ENCODE measurements at regions not wholly inside any gene's neighbourhood (a gene's known extent, or its start where the extent isn't known, plus 50 kb on each side); places are given as distances from the start of the nearest gene placed in this dataset.

- intact Hi-C loops (cut with DNase I), result no loop called here
- ATAC-seq (peak in 3 of 4 donors; percentile 64 to 80 (median 70)), DNase-seq (no peak)
- no peak for TF ChIP-seq POLR2A (IDR thresholded peaks at IDR 0.05)
- TF ChIP-seq CTCF (IDR thresholded peaks at IDR 0.05), result no peak
- 38 to 52% (median 44%) methylated on average over 2 of the region's 2 CpGs for WGBS, 4 donors
- H3K4me1 ChIP-seq, result peaks cover 0 to 6% (median 0%) of the 10 kb centered on the region in 12 donors
- H3K4me3 ChIP-seq, result no peak overlapping the region
- H3K9me3 ChIP-seq, result no peaks in the 10 kb centered on the region
- H3K27ac ChIP-seq, result peak overlapping the region in 9 of 12 donors; percentile 2 to 55 (median 38)
- no peaks in the 10 kb centered on the region for H3K36me3 ChIP-seq
- no peaks in the 10 kb centered on the region for H3K27me3 ChIP-seq
Observed at GRCh38 chr2:166661391-166661790, 167.3 kb upstream of the SCN7A start.

- Histone ChIP-seq H3K4me1 (peaks cover 0 to 6% (median 0%) of the 10 kb centered on the region in 12 donors), H3K27me3 (no peaks in the 10 kb centered on the region), H3K4me3 (no peak overlapping the region), H3K36me3 (no peaks in the 10 kb centered on the region), H3K27ac (no peak overlapping the region), H3K9me3 (no peaks in the 10 kb centered on the region)
- ATAC-seq (no peak), DNase-seq (no peak)
- TF ChIP-seq POLR2A (IDR thresholded peaks at IDR 0.05) (no peak), CTCF (IDR thresholded peaks at IDR 0.05) (no peak)
- 92 to 99% (median 96%) methylated on average over 1 of the region's 1 CpG for WGBS, 4 donors
- intact Hi-C loops (cut with DNase I), result no loop called here
Observed at GRCh38 chr2:166658901-166659300, 164.9 kb upstream of the SCN7A start.

DNA sequence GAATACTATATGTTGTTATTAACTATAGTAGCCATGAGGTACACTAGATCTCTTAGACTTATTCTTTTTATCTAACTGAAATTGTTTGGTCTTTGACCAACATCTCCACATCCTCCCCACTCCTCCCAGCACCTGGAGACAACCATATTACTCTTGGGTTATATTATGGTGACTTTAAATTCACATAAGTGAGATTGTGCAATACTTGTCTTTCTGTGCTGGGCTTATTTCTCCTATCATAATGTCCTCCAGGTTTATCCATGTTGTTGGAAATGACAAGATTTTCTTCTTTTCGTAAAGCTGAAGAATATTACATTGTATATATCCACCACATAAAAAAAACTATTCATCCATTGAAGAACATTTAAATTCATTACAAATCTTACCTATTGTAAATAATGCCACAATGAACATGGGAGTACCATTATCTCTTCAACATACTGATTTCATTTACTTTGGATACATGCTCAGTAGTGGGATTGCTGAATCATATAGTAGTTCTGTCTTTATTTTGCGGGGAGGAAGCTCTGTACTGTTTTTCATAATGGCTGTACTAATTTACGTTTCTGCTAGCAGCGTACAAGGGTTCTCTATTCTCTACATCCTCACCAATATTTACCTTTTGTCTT lies 159.2 kb upstream of the SCN7A start:
- H3K9me3 ChIP-seq, result no peaks in the 10 kb centered on the region
- H3K4me1 ChIP-seq, result peaks cover 0 to 9% (median 0%) of the 10 kb centered on the region in 12 donors
- intact Hi-C loops (cut with DNase I), result no loop called here
- no peaks in the 10 kb centered on the region for H3K36me3 ChIP-seq
- 54 to 70% (median 62%) methylated on average over 4 of the region's 4 CpGs for WGBS, 4 donors
- DNase-seq (no peak), ATAC-seq (no peak)
- TF ChIP-seq CTCF (IDR thresholded peaks at IDR 0.05) (no peak), POLR2A (IDR thresholded peaks at IDR 0.05) (no peak)
- no peak overlapping the region for H3K4me3 ChIP-seq
- H3K27me3 ChIP-seq, result no peaks in the 10 kb centered on the region
- no peak overlapping the region for H3K27ac ChIP-seq

DNA sequence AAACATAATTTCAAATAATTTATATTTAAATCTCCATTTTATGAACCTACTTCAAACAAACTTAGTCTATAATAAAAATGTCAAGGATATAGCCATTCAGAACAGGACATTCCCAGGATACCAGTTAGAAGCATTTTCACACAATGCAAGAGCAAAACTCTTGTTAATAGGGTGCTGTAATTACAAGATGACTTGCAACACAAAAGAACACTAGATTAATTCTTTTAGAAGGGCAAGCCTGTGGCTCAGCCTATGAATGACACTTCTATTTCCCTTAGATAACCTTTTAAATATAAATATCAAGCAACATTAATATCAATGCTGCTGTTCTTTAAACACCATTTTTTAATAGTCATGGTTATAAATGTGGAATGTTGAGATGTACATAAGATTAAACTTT lies 157.9 kb upstream of the SCN7A start:
- H3K4me3 ChIP-seq, result no peak overlapping the region
- H3K36me3 ChIP-seq, result no peaks in the 10 kb centered on the region
- peaks cover 0 to 9% (median 0%) of the 10 kb centered on the region in 12 donors for H3K4me1 ChIP-seq
- TF ChIP-seq CTCF (IDR thresholded peaks at IDR 0.05) (no peak), POLR2A (IDR thresholded peaks at IDR 0.05) (no peak)
- H3K27me3 ChIP-seq, result no peaks in the 10 kb centered on the region
- DNase-seq (no peak), ATAC-seq (no peak)
- no peaks in the 10 kb centered on the region for H3K9me3 ChIP-seq
- H3K27ac ChIP-seq, result no peak overlapping the region
- intact Hi-C loops (cut with DNase I), result no loop called here
